HPDE6-E6E7 (cell line): ENCODE measurements at regions not wholly inside any gene's neighbourhood (a gene's known extent, or its start where the extent isn't known, plus 50 kb on each side); places are given as distances from the start of the nearest gene placed in this dataset.
"Not testable (repeated sequence)": the region's sequence is repeated elsewhere in the genome, so short reads cannot be mapped to it uniquely, and the experiment has no call there.

Source experiments
- DNase-seq: peaks from one replicate; pipeline ENCODE4 v3.0.0; 2011; ENCODE audit warnings: missing footprints; ENCODE audit errors: extremely low spot score

DNA sequence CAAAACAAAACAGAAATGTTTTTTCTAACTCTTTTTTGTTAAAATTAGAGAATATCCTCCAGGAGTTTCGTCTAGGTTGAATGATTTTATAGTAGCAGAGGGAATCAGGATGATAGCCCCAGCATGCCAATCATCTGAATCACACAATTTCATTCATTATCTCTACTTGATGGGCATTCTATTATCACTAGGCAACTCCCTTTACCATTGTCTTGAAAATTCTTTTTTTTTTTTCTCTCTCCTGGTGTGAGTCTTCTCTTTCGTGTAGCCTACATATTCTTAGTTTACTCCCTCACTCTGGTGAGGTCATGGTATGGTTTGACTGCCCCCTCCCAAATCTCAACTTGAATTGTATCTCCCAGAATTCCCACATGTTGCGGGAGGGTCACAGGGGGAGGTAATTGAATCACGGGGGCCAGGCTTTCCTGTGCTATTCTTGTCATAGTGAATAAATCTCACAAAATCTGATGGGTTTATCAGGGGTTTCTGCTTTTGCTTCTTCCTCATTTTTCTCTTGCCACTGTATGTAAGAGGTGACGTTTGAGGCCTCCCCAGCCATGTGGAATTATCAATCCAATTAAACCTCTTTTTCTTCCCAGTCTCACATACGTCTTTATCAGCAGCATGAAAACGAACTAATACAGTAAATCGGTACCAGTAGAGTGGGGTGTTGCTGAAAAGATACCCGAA lies 105.0 kb downstream of the OTUD1 start:
- no peak for DNase-seq

GRCh38 chr10:23545866-23546265 lies 107.0 kb downstream of the OTUD1 start:
- DNase-seq, result not testable (repeated sequence)

DNA sequence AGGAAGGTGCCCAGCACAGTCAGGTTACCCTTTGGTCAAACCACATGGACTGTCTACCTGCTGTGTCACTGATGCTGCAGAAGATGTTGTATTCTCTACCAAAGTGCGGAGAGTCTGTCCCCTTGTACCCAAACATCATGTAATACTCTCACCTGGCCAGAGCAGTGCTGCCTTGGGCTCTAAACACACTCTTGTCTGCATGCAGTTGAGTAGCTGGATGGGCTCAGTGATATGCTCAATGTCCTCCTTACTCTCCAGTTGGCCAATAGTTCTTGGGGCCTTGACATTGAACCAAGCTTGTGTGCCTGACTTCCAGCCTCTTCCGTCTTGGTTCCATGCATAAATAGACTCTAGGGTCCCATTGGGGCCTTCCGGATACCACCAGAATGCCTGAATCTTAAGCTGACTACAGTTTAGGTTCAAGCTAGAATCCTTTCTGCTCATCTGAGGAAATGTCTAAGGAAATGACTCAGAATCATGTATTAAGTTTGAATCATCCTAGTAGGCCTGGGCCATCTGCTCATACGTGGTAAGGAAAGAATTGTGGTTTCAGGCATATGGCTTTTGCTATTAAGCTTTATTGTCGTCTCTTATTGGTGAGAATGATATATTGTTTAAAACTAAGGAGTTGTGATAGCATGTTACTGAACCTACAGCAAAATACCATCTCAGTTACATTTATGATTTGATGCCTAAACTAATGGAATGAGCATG lies 118.0 kb downstream of the OTUD1 start:
- peak; percentile 1 for DNase-seq

- no peak for DNase-seq
These were observed 118.9 kb downstream of the OTUD1 start for GRCh38 chr10:23557777-23558176.

- no peak for DNase-seq
These were observed 119.5 kb downstream of the OTUD1 start for GRCh38 chr10:23558361-23558799.

DNA sequence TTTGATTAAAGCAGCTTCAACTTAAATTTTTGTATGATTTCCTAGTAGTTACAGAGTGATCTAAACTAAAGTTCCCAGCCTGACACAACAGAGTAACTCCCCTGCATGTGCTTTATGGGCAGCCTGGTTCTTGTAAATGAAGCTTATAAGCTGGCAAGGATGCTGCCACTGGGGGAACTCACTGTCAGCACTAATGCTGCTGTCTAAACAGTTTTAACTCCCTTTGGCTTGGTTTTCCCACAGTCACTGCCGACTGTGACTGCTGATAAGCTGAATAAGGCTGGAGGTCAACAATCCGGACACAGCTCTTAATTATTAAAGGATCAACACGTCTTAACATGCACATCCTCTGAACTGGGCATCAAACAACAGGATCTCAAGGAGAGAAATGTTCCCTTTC lies 130.1 kb downstream of the OTUD1 start:
- DNase-seq, result no peak

- DNase-seq, result no peak
These were observed 133.0 kb downstream of the OTUD1 start for GRCh38 chr10:23571884-23572283.

DNA sequence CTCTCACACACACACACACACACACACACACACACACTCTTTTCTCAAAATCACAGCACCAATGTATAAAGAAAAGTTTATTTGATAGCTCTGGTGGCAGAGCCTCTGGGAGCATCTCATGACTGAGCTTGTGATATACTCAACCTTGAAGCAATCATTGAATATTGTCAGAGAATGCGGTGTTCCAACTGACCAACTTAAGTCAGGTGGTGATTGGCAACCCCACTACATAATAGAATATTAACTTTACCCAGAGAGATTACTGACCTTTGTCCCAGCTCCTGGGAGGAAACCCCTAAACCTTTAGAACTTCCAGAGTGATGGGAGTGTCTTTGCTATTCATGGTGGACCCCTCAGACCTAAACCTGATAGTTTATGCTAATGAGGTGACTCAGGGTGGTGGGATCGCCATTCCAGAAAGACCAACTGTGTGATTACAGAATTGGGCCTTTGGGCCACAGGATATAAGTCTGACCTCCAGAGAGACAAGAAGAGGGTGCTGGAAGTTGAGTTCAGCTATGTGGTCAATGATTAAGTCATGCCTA lies 143.1 kb downstream of the OTUD1 start:
- DNase-seq, result no peak

GRCh38 chr10:23584396-23584795 lies 145.5 kb downstream of the OTUD1 start:
- no peak for DNase-seq

DNA sequence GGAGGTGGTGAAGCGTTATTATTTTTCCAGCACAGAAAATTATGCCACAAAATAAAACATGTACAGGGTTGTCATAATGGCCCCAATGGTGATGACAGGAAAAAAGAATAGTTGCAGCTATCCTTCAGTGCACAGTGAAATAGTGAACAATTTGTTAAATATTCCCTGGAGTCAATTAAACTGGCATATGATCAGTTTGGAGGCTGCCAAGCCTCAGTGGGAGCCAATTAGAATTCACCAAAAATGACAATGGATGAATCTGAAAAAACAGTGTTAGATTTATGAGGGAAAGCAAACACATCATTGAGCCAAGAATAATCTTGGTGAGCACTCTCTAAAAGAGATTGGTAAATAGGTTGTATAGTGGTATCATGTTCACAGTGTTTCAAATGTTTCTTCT lies 146.3 kb downstream of the OTUD1 start:
- no peak for DNase-seq

- no peak for DNase-seq
These were observed 146.8 kb downstream of the OTUD1 start for GRCh38 chr10:23585666-23586065.

DNA sequence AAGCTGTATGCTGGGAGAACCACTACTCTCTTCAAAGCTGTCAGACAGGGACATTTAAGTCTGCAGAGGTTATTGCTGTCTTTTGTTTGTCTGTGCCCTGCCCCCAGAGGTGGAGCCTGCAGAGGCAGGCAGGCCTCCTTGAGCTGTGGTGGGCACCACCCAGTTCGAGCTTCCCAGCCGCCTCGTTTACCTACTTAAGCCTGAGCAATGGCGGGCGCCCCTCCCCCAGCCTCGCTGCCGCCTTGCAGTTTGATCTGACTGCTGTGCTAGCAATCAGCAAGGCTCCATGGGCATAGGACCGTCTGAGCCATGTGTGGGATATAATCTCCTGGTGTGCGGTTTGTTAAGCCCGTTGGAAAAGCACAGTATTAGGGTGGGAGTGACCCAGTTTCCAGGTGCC lies 156.4 kb downstream of the OTUD1 start:
- DNase-seq, result not testable (repeated sequence)

DNA sequence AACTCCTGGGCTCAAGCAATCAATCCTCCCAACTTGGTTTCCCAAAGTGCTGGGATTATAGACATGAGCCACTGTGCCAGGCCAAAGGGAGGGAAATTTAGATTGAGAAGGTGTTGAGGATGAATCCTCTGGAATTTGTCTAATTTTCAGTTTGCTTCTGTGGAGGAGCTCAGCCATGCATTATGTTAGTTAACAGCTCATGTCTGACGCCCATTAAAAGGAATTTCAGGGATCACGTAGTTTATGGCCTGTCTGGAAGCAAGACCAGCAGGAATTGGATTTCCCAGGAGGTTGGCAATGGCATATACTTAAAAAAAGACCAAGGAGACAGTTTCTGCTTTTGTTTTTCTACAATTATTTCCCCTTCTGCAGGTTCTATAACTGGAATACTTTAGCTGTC lies 165.7 kb downstream of the OTUD1 start:
- DNase-seq, result no peak

GRCh38 chr10:23606456-23606855 lies 167.6 kb downstream of the OTUD1 start:
- DNase-seq, result no peak

- no peak for DNase-seq
These were observed 170.1 kb downstream of the OTUD1 start for GRCh38 chr10:23608926-23609325.

DNA sequence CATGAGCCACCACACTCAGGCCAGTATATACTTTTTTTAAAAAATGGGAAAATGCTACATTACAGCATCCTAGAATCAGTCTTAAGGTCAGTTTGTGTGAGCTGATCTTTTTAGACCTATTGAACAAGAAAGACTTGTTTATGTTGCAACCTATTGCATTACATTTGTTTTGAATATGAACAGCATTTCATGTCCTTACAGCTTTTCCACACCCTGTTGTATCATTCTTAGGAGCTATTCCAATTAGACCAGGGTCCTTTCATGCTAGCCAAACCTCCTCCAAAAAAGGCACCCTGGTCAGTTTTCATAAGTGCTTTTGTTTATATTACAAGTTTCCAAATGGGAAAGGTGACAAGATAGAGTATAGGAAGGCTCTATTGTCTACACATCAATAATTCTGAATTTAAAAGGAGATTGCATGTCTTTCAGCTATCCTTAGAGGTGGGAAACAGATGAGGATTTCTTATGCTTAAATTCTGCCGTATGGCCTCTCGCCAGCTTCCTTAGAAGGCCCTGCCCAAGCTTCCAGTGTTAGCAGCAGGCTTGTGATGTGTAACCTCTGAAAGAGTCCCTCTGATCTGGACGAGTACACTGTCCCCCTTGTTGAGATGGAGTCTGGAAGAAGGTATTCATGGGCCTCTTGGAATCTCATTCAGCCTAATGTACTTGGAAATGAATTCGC lies 171.9 kb downstream of the OTUD1 start:
- no peak for DNase-seq

DNA sequence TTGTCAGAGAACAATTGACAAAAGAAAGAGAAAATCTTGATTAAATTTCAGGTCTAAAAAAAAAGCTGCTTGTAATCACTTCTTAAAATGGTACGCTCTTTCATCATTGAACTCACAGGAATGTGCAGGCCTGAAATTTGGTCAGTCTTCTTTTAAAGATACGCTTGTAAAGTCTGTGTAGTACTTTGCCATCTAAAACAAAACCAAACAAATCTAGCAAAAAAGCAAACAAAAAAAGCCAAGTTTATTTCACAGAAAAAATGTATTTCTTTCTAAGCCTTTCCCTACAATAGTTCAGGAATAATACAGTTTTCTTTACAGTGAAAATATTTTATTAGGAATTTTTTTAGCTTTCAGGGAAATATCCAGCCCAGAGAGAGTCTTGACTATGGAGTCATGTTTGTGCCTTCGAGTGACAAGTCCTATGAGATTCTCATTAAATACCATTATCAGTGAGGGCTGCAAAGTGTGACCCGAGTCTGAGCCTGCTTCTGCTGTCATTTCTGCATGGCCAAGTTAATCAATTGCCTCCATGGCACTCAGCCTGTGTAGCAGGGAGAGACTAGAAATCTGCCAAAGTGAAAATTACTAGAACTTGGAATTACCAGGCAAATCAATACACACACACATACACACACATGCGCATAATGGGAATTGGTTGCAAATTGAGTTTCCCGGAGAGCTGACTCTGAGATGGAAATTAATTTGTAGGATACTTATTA lies 172.6 kb downstream of the OTUD1 start:
- DNase-seq, result no peak

GRCh38 chr10:23613900-23614299 lies 175.0 kb downstream of the OTUD1 start:
- no peak for DNase-seq

- DNase-seq, result no peak
These were observed 175.6 kb downstream of the OTUD1 start for GRCh38 chr10:23614483-23614882.

- no peak for DNase-seq
These were observed 191.5 kb downstream of the OTUD1 start for GRCh38 chr10:23630376-23630775.

DNA sequence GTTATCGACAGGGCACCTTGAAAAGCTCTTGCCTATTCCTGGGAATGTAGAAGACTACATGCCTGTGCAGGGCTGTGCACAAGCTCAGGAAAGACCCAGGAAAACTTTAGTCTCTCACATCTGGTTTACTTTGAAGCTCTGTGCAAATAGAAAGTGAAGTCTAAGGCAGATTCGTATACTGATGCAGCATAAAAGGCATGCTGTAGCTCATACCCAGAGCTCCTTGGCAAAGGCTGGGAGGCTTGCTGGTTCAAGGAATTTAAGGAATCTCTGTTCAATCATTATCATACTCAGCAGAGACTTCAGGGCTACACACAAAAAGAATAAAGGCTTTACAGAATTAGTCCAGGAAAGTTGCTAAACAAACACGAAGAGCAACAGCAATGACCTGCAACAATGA lies 192.0 kb downstream of the OTUD1 start:
- no peak for DNase-seq
